GM12878 (cell line): ENCODE measurements at regions not wholly inside any gene's neighbourhood (a gene's known extent, or its start where the extent isn't known, plus 50 kb on each side); places are given as distances from the start of the nearest gene placed in this dataset.

ENCODE experiments used
- ATAC-seq: fragments of 200-7000 bp; cut with Tn5 transposase; 3 replicates; pipeline ENCODE4 v1.9.1; 2020; ENCODE audit warnings: mild to moderate bottlenecking, moderate library complexity
- BruUV-seq: library from RNA; stranded (reverse); fragments of 400-500 nt; replicated peaks from 2 replicates; lab custom pipeline; 2021; lab: Mats Ljungman, UMichigan
- CTCF ChIA-PET: fragments of 300-600 bp; sonication (Branson Sonifier 250); formaldehyde crosslinking; extraction: SDS; loops from one replicate; lab custom pipeline; 2021; ENCODE audit warnings: inconsistent platforms; lab: Yijun Ruan, JAX
- POLR2A ChIA-PET: fragments of 350-600 bp; formaldehyde crosslinking; extraction: SDS; loops from one replicate; lab custom pipeline; 2021; ENCODE audit warnings: inconsistent platforms; lab: Charles Lee
- RAD21 ChIA-PET: fragments of 300-600 bp; sonication (Branson Sonifier 250); formaldehyde crosslinking; loops from one replicate; lab custom pipeline; 2023; ENCODE audit warnings: antibody characterized with exemption; ENCODE audit not compliant: unreplicated experiment; lab: Charles Lee
- SMC1A ChIA-PET: fragments of 300-600 bp; sonication (Branson Sonifier 250); formaldehyde crosslinking; loops from one replicate; lab custom pipeline; 2023; ENCODE audit not compliant: unreplicated experiment, uncharacterized antibody; lab: Charles Lee
- DNase-seq: peaks from one replicate; pipeline ENCODE4 v3.0.0-alpha.2; 2011; ENCODE audit warnings: low read depth, low spot score
- FAIRE-seq: peaks from 3 replicates; lab custom pipeline; 2011; peaks lifted over from hg19 to GRCh38; lab: Jason Lieb, UNC
- H2AFZ ChIP-seq: 2 replicates; pipeline ENCODE4 v1.6.0; 2011; ENCODE audit warnings: low read depth, low read length, control low read depth; ENCODE audit not compliant: control insufficient read depth
- H3K27ac ChIP-seq: 2 replicates; pipeline ENCODE4 v1.5.1; 2011; ENCODE audit warnings: control low read depth; ENCODE audit not compliant: control insufficient read depth, insufficient read depth
- H3K27me3 ChIP-seq, 2 experiments: replicated peaks in 1 of 2; 2 replicates each; pipeline versions ENCODE4 v1.6.0 to v1.6.1; 2011; ENCODE audit warnings: low read length in 1 of 2; ENCODE audit not compliant: control insufficient read depth in 2 of 2, insufficient read depth in 2 of 2
- H3K36me3 ChIP-seq, 2 experiments: 2 replicates each; pipeline ENCODE4 v1.5.1; 2011; ENCODE audit warnings: low read length in 1 of 2; ENCODE audit not compliant: control insufficient read depth in 2 of 2, insufficient read depth in 2 of 2
- H3K4me1 ChIP-seq: 2 replicates; pipeline ENCODE4 v1.6.1; 2011; ENCODE audit warnings: mild to moderate bottlenecking, low read length, moderate library complexity, mixed read lengths; ENCODE audit not compliant: control insufficient read depth, insufficient read depth
- H3K4me2 ChIP-seq: 2 replicates; pipeline ENCODE4 v1.6.0; 2011; ENCODE audit warnings: control low read depth; ENCODE audit not compliant: control insufficient read depth, insufficient read depth
- H3K4me3 ChIP-seq: fragments of 200-600 bp; sonication (generic); 2 replicates; pipeline ENCODE4 v1.5.1; 2016
- H3K79me2 ChIP-seq: 2 replicates; pipeline ENCODE4 v1.6.0; 2011; ENCODE audit warnings: low read length; ENCODE audit not compliant: control insufficient read depth, insufficient read depth
- H3K9ac ChIP-seq: 2 replicates; pipeline ENCODE4 v1.8.0; 2011; ENCODE audit warnings: low read length, control low read depth, mixed read lengths; ENCODE audit not compliant: control insufficient read depth, insufficient read depth
- H3K9me3 ChIP-seq: replicated peaks from 3 replicates; pipeline ENCODE4 v1.5.1; 2011; ENCODE audit warnings: mild to moderate bottlenecking, low read length; ENCODE audit not compliant: control insufficient read depth, insufficient read depth
- H4K20me1 ChIP-seq: 2 replicates; pipeline ENCODE4 v1.6.0; 2011; ENCODE audit not compliant: control insufficient read depth, insufficient read depth
- BRCA1 ChIP-seq: IDR thresholded peaks from 2 replicates; pipeline ENCODE4 v1.6.1; 2011; ENCODE audit warnings: low read depth, low read length, improper control_type of control experiment
- CHD1 ChIP-seq: IDR thresholded peaks from 2 replicates; pipeline ENCODE4 v1.6.1; 2012; ENCODE audit warnings: low read depth, low read length, improper control_type of control experiment
- LARP7 ChIP-seq: fragments of 450-650 bp; IDR thresholded peaks from 2 replicates; pipeline ENCODE4 v1.6.1; 2017; ENCODE audit warnings: mild to moderate bottlenecking
- NR2C2 ChIP-seq: IDR thresholded peaks from 2 replicates; pipeline ENCODE4 v1.6.1; 2011; ENCODE audit warnings: borderline replicate concordance, low read depth; ENCODE audit not compliant: control insufficient read depth, insufficient read length
- POLR2A ChIP-seq: IDR thresholded peaks from 2 replicates; pipeline ENCODE4 v1.6.1; 2011; ENCODE audit warnings: low read depth, mild to moderate bottlenecking, low read length
- RUNX3 ChIP-seq: IDR thresholded peaks from 2 replicates; pipeline ENCODE4 v1.6.1; 2012; ENCODE audit warnings: low read length, inconsistent platforms
- SUZ12 ChIP-seq: fragments of 200-600 bp; sonication (generic); IDR thresholded peaks from one replicate; pipeline ENCODE4 v1.6.1; 2018; ENCODE audit warnings: antibody characterized with exemption, mild to moderate bottlenecking; ENCODE audit not compliant: unreplicated experiment
- YBX1 ChIP-seq: fragments of 450-650 bp; IDR thresholded peaks from 2 replicates; pipeline ENCODE4 v1.6.1; 2016; ENCODE audit warnings: antibody characterized with exemption
- ZNF207 ChIP-seq: fragments of 450-650 bp; IDR thresholded peaks from 2 replicates; pipeline ENCODE4 v1.6.1; 2014; ENCODE audit warnings: antibody characterized with exemption, mild to moderate bottlenecking, borderline replicate concordance
- WGBS: methylation state at CpG from one replicate; pipeline ENCODE4 v1.1.6; 2016; ENCODE audit warnings: low lambda C conversion rate; ENCODE audit not compliant: insufficient replicate concordance, insufficient coverage; ENCODE audit errors: missing lambda C conversion rate; 5-methylcytosine and 5-hydroxymethylcytosine counted together
- in situ Hi-C: fragments of 300-500 bp; cut with MboI; formaldehyde crosslinking; loops from 9 replicates; pipeline ENCODE4 v1.14.3; 2018; ENCODE audit warnings: mixed read lengths
- intact Hi-C: fragments of 100-400 bp; cut with micrococcal nuclease; formaldehyde crosslinking; loops from one replicate; pipeline ENCODE4 v1.14.2; 2022; ENCODE audit not compliant: unreplicated experiment
- TF ChIP-seq, protein P1 (sequence below): IDR thresholded peaks from 2 replicates; pipeline ENCODE4 v1.6.1; 2012; ENCODE audit warnings: low read depth, low read length, improper control_type of control experiment

DNA sequence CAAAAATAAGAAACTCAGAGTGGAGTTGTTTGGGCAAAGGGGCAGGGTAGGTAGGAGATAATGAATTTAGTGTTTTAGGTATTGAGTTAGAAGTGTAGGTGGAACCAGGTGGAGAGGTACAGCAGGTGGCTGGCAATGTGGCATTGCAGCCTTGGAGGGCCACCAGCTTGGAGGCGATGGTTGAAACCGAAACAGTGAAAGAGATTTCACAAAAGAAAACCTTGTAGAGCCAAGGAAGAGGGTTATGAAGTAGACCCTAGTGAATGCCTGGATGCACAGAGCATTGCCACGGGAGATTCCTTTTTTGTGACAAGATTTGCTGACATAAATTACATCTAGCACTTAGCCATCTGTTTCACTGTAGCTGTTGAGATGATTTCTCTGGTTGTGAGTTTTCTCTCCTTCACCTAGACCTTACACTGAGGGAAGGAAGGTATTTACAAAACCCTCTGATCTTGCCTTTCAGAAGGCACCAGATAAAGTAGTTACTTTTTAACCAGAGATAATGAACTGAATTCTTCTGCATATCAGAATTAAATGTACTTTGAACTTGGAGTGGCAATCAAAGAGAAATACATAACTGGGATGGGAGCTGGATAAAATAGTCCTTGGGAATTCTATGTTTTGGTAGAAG is 104.1 kb upstream of the CASK start (continued):
- TF ChIP-seq, protein P1, sequence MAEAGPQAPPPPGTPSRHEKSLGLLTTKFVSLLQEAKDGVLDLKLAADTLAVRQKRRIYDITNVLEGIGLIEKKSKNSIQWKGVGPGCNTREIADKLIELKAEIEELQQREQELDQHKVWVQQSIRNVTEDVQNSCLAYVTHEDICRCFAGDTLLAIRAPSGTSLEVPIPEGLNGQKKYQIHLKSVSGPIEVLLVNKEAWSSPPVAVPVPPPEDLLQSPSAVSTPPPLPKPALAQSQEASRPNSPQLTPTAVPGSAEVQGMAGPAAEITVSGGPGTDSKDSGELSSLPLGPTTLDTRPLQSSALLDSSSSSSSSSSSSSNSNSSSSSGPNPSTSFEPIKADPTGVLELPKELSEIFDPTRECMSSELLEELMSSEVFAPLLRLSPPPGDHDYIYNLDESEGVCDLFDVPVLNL = no peak

DNA sequence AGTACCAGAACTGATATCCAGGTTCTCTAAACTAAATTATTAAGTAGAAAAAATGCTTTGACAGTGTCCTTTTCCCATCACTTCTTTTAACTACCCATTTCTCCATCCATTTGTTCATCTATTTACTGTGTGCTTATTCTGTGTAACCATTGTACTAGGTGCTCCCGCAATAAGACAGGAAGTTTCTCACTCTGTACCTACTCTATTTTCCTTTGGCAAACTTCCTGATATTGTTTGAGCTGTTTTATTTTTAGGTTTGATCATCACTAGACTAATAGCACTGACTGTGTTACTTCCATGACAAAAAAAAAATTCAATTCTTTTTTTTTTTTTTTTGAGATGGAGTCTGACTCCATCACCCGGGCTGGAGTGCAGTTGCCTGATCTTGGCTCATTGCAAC is 102.5 kb upstream of the CASK start:
- Histone ChIP-seq H3K79me2 (no peaks in the 10 kb centered on the region), H3K4me3 (no peak overlapping the region), H3K4me1 (no peaks in the 10 kb centered on the region), H3K27ac (no peak overlapping the region), H3K4me2 (no peak overlapping the region), H3K36me3 (no peaks in the 10 kb centered on the region), H3K9me3 (no peaks in the 10 kb centered on the region; the same call in 2 of the 3 replicates), H2AFZ (no peak overlapping the region), H3K9ac (no peak overlapping the region), H3K27me3 (no peaks in the 10 kb centered on the region), H4K20me1 (no peaks in the 10 kb centered on the region)
- RAD21 ChIA-PET = no interaction called here
- WGBS = 100% methylated on average over 1 of the region's 2 CpGs
- ATAC-seq (no peak), DNase-seq (no peak), FAIRE-seq (no peak)
- TF ChIP-seq RUNX3 (no peak), LARP7 (no peak), YBX1 (no peak), SUZ12 (no peak), NR2C2 (no peak), POLR2A (no peak), ZNF207 (no peak), BRCA1 (no peak), CHD1 (no peak)
- TF ChIP-seq, protein P1 = no peak
- BruUV-seq = no TSS peak
- POLR2A ChIA-PET = interaction anchor here (0.7 kb wide), 1 partner anchor 11 kb away, joined by 3 read pairs; no protein-coding TSS in a partner anchor
- CTCF ChIA-PET = interaction anchor here (0.6 to 1.3 kb wide), 2 partner anchors 9 to 1573 kb away, joined by 3 to 4 read pairs; no protein-coding TSS in a partner anchor
- in situ Hi-C loops = no loop called here
- SMC1A ChIA-PET = interaction anchor here (0.7 to 1.6 kb wide), 2 partner anchors 33 to 39 kb away, joined by 3 read pairs; no protein-coding TSS in a partner anchor
- intact Hi-C loops = no loop called here
